Stromal cell of bone marrow (primary cell): ENCODE measurements at regions not wholly inside any gene's neighbourhood (a gene's known extent, or its start where the extent isn't known, plus 50 kb on each side); places are given as distances from the start of the nearest gene placed in this dataset.

Source experiments
- DNase-seq: peaks from one replicate; pipeline ENCODE4 v3.0.0-alpha.2; 2012; ENCODE audit warnings: low read depth

- DNase-seq = no peak
Observed at GRCh38 chr13:106382534-106382933, 152.9 kb downstream of the EFNB2 start.

- DNase-seq = no peak
Observed at GRCh38 chr13:106381091-106381490, 154.4 kb downstream of the EFNB2 start.

DNA sequence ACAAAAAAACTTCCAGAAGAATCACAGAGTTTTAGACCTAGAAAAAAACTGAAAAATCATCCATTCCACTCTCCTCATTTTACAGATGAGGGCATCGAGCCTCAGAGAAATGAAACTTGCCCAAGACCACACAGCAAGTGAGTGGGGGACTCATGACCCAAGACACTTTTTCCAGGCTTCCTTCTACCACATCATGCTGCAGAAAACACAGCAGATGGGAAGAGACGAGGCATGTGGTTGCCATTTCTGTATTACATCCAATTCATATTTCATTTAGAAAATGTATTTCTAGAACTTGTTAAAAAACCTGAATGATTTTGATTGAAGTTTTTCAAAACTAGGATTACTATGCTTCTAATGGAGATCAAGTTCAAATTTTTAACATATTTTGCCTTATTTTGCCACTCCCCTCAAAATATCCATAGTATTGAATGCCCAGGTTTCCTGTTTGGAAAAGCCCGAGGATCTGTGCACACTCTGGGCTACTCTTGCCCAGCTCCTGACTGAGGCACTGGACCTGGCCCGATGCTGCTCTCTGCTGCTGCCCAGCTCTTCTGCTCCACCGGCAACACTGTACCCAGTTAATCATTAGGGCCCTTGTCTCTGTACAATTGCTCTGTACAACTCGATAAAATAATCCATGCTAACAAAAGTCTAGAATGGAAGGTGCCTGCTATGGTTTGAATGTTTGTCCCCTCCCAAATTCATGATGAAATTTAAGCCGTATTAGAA, 157.4 kb downstream of the EFNB2 start:
- DNase-seq = no peak

GRCh38 chr13:106377341-106377740, 158.1 kb downstream of the EFNB2 start:
- DNase-seq = no peak

GRCh38 chr13:106376401-106377112, 158.9 kb downstream of the EFNB2 start:
- peak; percentile 61 for DNase-seq

GRCh38 chr13:106375085-106375484, 160.4 kb downstream of the EFNB2 start:
- DNase-seq = no peak

DNA sequence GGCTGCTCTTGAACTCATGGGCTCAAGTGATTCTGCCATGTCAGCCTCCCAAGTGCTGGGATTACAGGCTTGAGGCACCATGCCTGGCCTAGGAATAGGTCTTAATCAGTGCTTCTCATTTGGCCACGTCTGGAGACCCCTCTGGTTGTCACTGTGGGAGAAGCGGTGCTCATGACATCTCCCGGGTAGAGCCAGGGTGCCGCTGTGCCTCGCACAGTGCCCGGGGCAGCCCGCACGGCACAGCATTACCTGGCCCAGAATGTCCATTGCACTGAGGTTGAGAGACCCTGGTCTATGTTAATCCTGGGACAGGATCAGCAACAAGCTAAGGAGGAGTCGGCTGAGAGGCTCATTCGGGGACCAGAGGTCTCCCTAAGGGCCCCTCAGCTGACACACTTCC, 160.8 kb downstream of the EFNB2 start:
- no peak for DNase-seq

- peak; percentile 22 for DNase-seq
Observed at GRCh38 chr13:106373989-106374572, 161.4 kb downstream of the EFNB2 start.

DNA sequence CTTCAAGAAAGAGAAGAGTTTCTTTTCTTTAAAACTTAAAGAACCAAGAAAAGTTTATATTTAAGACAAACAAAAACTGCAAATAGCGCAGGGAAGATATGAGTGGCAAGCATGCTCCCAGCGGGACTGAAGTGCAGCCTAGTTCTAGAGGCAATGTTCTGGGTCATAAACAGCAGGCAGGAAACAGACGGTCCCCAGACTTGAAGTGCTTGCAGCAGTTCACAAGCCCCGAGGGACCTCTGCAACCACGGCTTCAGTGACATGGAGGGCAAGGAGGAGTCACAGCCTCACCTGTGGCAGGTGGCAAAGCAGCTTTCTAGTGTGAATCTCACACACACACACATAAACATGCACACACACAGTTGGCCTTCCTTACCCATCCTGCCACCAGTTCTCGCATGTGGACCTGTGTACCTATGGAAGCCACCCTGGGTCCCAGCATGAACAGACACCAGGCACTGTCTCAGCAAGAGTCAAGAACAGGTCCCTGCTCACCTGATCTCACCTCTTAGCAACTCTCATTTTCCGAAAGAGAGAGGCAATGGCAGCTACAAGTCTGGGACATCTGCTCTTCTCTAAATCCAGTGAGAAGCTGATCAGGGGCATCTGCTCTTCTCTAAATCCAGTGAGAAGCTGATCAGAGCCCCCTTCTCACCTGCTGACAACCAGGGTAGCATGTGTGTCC, 162.0 kb downstream of the EFNB2 start:
- DNase-seq = no peak

DNA sequence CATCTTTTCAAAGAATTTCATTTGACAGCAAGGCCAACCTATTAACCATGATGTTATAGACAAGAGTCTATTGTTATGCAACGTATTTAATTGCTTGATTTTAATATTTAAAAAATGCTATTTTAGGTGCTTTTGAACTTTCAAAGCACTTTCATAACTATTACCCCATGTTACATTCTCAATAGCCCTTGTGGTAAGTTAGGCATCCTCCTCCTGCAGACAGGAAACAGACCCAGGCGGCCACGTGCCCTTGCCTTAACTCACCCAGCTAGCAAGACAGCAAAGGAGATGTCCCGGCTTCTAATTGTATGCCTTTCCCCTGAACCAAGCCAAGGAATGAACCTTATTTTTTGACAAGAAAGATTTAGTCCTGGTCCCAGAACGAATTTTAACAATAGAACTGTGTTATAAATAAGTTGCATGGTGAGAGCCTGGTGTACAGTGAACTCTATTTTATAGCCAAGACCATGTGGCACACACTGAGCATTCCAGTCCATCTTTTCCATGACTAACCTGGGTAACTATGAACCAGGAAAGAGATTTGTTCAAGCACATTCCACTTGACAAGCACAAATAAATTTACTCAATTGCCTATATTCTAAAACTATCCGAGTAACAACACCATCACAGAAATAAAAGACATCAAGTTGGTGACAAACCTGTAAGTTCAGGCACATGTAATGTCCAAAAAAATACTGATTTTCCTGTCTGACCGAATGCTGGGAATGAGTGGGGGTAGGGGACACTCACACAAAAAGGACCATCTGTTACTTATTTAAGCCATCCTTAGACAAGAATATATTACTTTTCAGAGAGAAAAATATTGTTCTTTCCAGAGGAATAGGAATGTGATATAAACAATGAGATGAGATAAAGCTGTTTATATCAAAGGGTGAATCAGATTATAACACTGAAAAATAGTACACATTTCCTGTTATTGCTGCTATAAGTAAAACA, 163.0 kb downstream of the EFNB2 start:
- DNase-seq = no peak

- no peak for DNase-seq
Observed at GRCh38 chr13:106371024-106371423, 164.4 kb downstream of the EFNB2 start.

- no peak for DNase-seq
Observed at GRCh38 chr13:106369858-106370257, 165.6 kb downstream of the EFNB2 start.

- no peak for DNase-seq
Observed at GRCh38 chr13:106369091-106369490, 166.4 kb downstream of the EFNB2 start.

DNA sequence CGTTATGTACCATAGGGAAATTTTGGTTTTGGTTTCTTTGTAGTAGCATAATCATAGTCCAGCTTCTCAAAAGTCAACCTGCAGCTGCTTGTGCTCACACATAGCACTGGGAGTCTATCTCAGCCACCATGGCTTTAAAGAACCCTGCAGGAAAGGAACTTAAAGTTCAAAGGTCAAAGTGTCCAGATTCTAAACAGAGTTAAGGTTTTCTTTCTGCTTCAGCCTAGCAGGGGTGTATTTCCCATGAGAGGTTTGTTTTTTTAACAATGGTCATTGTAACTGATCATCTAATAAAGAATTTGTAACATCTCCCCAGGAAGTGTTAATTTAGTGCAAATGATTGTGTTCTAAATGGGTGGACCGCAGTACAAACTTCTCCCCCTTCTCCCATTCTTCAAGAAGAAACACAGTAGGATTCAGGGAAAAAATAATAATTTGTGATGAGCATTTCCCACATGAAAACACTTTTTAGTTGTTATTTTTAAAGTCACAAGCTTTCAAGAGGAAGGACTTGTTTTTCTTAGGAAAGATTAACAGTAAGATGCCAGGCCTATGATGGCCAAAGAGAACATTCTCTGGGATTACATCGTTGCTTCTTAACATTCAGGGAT, 168.0 kb downstream of the EFNB2 start:
- no peak for DNase-seq

DNA sequence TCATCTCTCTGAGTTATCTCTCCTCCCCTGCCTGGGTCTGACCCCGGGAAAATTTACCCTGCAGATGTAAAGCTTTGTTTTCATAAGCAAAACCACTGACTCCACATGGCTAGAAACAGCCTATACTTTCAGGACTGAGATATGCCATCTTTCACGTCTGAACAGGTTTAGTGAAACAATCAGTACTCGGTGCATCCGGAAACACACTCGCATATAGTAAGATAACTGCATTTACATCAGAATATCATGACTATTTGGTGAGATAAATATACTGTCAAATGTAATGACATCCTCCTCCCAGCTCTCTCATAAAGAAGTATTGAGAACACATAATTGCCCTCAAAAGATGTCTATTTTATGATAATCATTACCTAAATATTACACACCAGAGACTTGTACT, 172.8 kb downstream of the EFNB2 start:
- DNase-seq = no peak

- DNase-seq = no peak
Observed at GRCh38 chr13:106361621-106362020, 173.8 kb downstream of the EFNB2 start.

- DNase-seq = no peak
Observed at GRCh38 chr13:106357198-106357597, 178.3 kb downstream of the EFNB2 start.

DNA sequence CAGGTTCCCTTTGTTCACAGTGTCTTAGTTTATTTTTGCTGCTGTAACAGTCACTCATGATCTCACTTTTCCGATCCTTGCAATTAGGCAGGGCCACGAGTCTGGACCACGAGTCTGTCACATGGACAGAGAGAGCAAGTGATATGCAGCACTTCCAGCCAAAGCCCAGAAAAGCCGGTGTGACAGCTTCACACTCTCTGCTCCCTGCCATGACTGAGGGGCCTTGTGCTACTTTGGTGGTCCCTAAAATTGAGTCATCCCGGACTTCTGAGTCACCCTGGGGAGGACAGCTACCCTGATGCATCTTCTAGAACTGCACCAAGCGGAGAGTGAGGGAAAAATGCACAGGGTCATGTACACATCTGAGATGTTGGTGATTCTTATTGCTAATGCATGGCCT, 179.6 kb downstream of the EFNB2 start:
- no peak for DNase-seq

DNA sequence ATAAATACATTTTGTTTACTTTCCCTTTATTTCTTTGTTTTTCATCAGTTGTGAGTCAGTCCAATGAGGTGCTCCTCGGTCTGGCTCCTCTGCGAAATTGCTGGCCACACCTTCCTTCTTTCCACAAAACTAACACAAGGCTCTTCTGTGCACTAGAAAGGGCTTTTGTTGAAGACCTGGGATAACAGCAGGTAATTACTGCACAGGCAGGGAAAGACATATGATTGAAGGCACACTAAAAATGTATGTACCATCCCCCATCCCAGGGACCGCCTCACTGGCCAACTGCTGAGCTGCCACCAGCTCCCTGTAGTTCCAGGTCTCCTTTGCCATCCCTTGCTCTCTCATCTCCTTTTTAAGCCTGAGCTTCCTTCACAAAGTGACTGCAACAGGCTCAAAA, 180.5 kb downstream of the EFNB2 start:
- no peak for DNase-seq

- DNase-seq = no peak
Observed at GRCh38 chr13:106352850-106353249, 182.6 kb downstream of the EFNB2 start.

GRCh38 chr13:106351251-106351650, 184.2 kb downstream of the EFNB2 start:
- no peak for DNase-seq
